SK-N-SH treated with all-trans-retinoic acid at 6 μM for 48 hours (cell line): ENCODE measurements at regions not wholly inside any gene's neighbourhood (a gene's known extent, or its start where the extent isn't known, plus 50 kb on each side); places are given as distances from the start of the nearest gene placed in this dataset.

Experiments
- ATAC-seq: fragments of 200-7000 bp; cut with Tn5 transposase; 3 replicates; pipeline ENCODE4 v1.9.1; 2020; ENCODE audit warnings: mild to moderate bottlenecking, moderate library complexity
- ARNTL ChIP-seq: fragments of 450-650 bp; formaldehyde crosslinking; IDR thresholded peaks from 2 replicates; pipeline ENCODE4 v1.5.0; 2020; ENCODE audit warnings: low read depth, mild to moderate bottlenecking, moderate library complexity, borderline replicate concordance
- BACH2 ChIP-seq: fragments of 250-450 bp; sonication (Bioruptor Pico); IDR thresholded peaks from 2 replicates; pipeline ENCODE4 v1.9.0; 2021; ENCODE audit warnings: mild to moderate bottlenecking, borderline replicate concordance
- CSDC2 ChIP-seq: fragments of 250-450 bp; sonication (Bioruptor Pico); IDR thresholded peaks from 2 replicates; pipeline ENCODE4 v1.5.0; 2020; ENCODE audit warnings: mild to moderate bottlenecking, moderate library complexity
- CSRNP3 ChIP-seq: fragments of 250-450 bp; sonication (Bioruptor Pico); IDR thresholded peaks from 2 replicates; pipeline ENCODE4 v1.5.1; 2021; ENCODE audit warnings: mild to moderate bottlenecking, moderate library complexity
- GLIS3 ChIP-seq: fragments of 250-450 bp; sonication (Bioruptor Pico); IDR thresholded peaks from 2 replicates; pipeline ENCODE4 v1.5.0; 2020; ENCODE audit warnings: mild to moderate bottlenecking, moderate library complexity
- ISL1 ChIP-seq: fragments of 250-450 bp; sonication (Bioruptor Pico); IDR thresholded peaks from 2 replicates; pipeline ENCODE4 v2.1.2; 2022; ENCODE audit warnings: mild to moderate bottlenecking, moderate library complexity
- OSR1 ChIP-seq: fragments of 250-450 bp; sonication (Bioruptor Pico); IDR thresholded peaks from 2 replicates; pipeline ENCODE4 v1.8.0; 2022; ENCODE audit warnings: moderate library complexity, mild to moderate bottlenecking, inconsistent platforms
- PATZ1 ChIP-seq: fragments of 250-450 bp; sonication (Bioruptor Pico); IDR thresholded peaks from 2 replicates; pipeline ENCODE4 v1.8.0; 2020; ENCODE audit warnings: mild to moderate bottlenecking, moderate library complexity, borderline replicate concordance
- PPARA ChIP-seq: fragments of 250-450 bp; sonication (Bioruptor Pico); IDR thresholded peaks from 2 replicates; pipeline ENCODE4 v1.5.0; 2020; ENCODE audit warnings: mild to moderate bottlenecking, borderline replicate concordance
- RARB ChIP-seq: fragments of 250-450 bp; sonication (Bioruptor Pico); IDR thresholded peaks from 2 replicates; pipeline ENCODE4 v1.8.0; 2021; ENCODE audit warnings: mild to moderate bottlenecking, moderate library complexity
- SNAI2 ChIP-seq: fragments of 250-450 bp; sonication (Bioruptor Pico); IDR thresholded peaks from 2 replicates; pipeline ENCODE4 v1.5.0; 2020; ENCODE audit warnings: mild to moderate bottlenecking, moderate library complexity
- TCF4 ChIP-seq: fragments of 250-450 bp; sonication (Bioruptor Pico); IDR thresholded peaks from 2 replicates; pipeline ENCODE4 v1.8.0; 2021; ENCODE audit warnings: mild to moderate bottlenecking, moderate library complexity, borderline replicate concordance
- TOX ChIP-seq: fragments of 250-450 bp; sonication (Bioruptor Pico); IDR thresholded peaks from 2 replicates; pipeline ENCODE4 v1.8.0; 2021; ENCODE audit warnings: mild to moderate bottlenecking, moderate library complexity, borderline replicate concordance
- ZC3H10 ChIP-seq: fragments of 250-450 bp; sonication (Bioruptor Pico); IDR thresholded peaks from 2 replicates; pipeline ENCODE4 v1.5.1; 2021; ENCODE audit warnings: mild to moderate bottlenecking, moderate library complexity
- ZFP3 ChIP-seq: fragments of 250-450 bp; sonication (Bioruptor Pico); IDR thresholded peaks from 2 replicates; pipeline ENCODE4 v1.5.0; 2020; ENCODE audit warnings: mild to moderate bottlenecking, moderate library complexity
- ZFP30 ChIP-seq: fragments of 450-650 bp; formaldehyde crosslinking; IDR thresholded peaks from 2 replicates; pipeline ENCODE4 v1.5.0; 2022; ENCODE audit warnings: mild to moderate bottlenecking, moderate library complexity
- ZNF565 ChIP-seq: fragments of 450-650 bp; formaldehyde crosslinking; conservative IDR thresholded peaks from 2 replicates; pipeline ENCODE4 v1.5.0; 2020; ENCODE audit warnings: low read depth, mild to moderate bottlenecking, moderate library complexity
- ZNF70 ChIP-seq: fragments of 450-650 bp; formaldehyde crosslinking; IDR thresholded peaks from 2 replicates; pipeline ENCODE4 v1.5.0; 2020; ENCODE audit warnings: mild to moderate bottlenecking, moderate library complexity
- ZNF8 ChIP-seq: fragments of 450-650 bp; formaldehyde crosslinking; IDR thresholded peaks from 2 replicates; pipeline ENCODE4 v1.5.0; 2020; ENCODE audit warnings: mild to moderate bottlenecking, moderate library complexity
- TF ChIP-seq, protein P1 (sequence below): fragments of 250-450 bp; sonication (Bioruptor Pico); IDR thresholded peaks from 2 replicates; pipeline ENCODE4 v1.8.0; 2021; ENCODE audit warnings: low read depth, mild to moderate bottlenecking, moderate library complexity, borderline replicate concordance
- TF ChIP-seq, protein P2 (sequence below): fragments of 250-450 bp; sonication (Bioruptor Pico); IDR thresholded peaks from 2 replicates; pipeline ENCODE4 v1.5.1; 2020; ENCODE audit warnings: low read depth, mild to moderate bottlenecking, moderate library complexity

DNA sequence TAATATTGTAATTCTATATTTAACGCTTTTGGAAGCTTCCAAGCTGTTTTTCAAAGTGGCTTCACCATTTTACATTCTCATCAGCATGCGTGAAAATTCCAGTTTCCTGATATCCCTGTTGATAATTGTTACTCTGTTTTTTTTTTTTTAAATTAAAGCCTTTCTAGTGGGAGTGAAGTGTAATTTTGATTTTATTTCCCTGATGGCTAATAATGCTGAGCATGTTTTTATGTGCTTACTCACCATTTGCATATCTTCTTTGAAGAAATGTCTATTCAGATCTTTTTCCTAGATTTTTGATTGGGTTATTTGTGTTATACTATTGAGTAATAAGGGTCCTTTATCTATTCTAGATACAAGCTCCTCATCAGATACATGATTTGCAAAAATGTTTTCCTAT lies 382.8 kb upstream of the HS6ST1 start:
- no peak for ATAC-seq
- no peak for TF ChIP-seq RARB
- no peak for TF ChIP-seq ZNF565 (CRISPR knock-in tag)
- no peak for TF ChIP-seq SNAI2 (CRISPR knock-in tag)
- no peak for TF ChIP-seq TCF4 (CRISPR knock-in tag)
- TF ChIP-seq, protein P1, sequence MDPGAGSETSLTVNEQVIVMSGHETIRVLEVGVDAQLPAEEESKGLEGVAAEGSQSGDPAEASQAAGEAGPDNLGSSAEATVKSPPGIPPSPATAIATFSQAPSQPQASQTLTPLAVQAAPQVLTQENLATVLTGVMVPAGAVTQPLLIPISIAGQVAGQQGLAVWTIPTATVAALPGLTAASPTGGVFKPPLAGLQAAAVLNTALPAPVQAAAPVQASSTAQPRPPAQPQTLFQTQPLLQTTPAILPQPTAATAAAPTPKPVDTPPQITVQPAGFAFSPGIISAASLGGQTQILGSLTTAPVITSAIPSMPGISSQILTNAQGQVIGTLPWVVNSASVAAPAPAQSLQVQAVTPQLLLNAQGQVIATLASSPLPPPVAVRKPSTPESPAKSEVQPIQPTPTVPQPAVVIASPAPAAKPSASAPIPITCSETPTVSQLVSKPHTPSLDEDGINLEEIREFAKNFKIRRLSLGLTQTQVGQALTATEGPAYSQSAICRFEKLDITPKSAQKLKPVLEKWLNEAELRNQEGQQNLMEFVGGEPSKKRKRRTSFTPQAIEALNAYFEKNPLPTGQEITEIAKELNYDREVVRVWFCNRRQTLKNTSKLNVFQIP (CRISPR knock-in tag) = no peak
- no peak for TF ChIP-seq ZNF8 (CRISPR knock-in tag)
- no peak for TF ChIP-seq PPARA
- TF ChIP-seq TOX = no peak
- TF ChIP-seq ARNTL = no peak
- TF ChIP-seq ZNF70 (CRISPR knock-in tag) = no peak
- no peak for TF ChIP-seq PATZ1 (CRISPR knock-in tag)
- no peak for TF ChIP-seq ISL1 (CRISPR knock-in tag)

DNA sequence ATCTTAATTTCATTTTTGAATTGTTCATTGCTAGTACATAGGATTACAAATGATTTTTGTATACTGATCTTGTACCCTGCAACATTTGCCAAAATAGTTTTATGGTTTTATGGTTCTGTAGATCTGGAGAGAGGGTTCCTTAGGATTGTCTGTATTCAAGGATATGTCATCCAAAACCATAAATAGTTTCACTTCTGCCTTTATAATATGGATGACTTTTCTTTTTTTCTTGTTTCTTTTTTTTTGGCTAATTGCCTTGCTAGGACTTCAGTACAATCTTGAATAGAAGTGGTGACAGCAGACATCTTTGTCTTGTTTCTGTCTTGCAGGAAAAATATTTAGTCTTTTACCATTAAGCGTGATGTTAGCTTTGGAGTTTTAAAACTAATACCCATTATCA lies 383.9 kb upstream of the HS6ST1 start:
- no peak for ATAC-seq
- TF ChIP-seq PPARA (no peak), ZNF565 (CRISPR knock-in tag) (no peak), GLIS3 (CRISPR knock-in tag) (no peak), OSR1 (CRISPR knock-in tag) (no peak), SNAI2 (CRISPR knock-in tag) (no peak), ZNF70 (CRISPR knock-in tag) (no peak), BACH2 (CRISPR knock-in tag) (no peak), CSRNP3 (CRISPR knock-in tag) (no peak), ZFP30 (CRISPR knock-in tag) (no peak), TOX (no peak), ZC3H10 (CRISPR knock-in tag) (no peak), TCF4 (CRISPR knock-in tag) (no peak)
- TF ChIP-seq, protein P1 (CRISPR knock-in tag) = no peak
- TF ChIP-seq, protein P2, sequence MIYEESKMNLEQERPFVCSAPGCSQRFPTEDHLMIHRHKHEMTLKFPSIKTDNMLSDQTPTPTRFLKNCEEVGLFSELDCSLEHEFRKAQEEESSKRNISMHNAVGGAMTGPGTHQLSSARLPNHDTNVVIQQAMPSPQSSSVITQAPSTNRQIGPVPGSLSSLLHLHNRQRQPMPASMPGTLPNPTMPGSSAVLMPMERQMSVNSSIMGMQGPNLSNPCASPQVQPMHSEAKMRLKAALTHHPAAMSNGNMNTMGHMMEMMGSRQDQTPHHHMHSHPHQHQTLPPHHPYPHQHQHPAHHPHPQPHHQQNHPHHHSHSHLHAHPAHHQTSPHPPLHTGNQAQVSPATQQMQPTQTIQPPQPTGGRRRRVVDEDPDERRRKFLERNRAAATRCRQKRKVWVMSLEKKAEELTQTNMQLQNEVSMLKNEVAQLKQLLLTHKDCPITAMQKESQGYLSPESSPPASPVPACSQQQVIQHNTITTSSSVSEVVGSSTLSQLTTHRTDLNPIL (CRISPR knock-in tag) = no peak

- no peak for TF ChIP-seq RARB
- TF ChIP-seq, protein P2 (CRISPR knock-in tag) = no peak
- TF ChIP-seq TCF4 (CRISPR knock-in tag) = no peak
- TF ChIP-seq BACH2 (CRISPR knock-in tag) = no peak
- no peak for TF ChIP-seq TOX
- no peak for TF ChIP-seq ZNF8 (CRISPR knock-in tag)
- no peak for TF ChIP-seq ZNF565 (CRISPR knock-in tag)
- TF ChIP-seq ZFP30 (CRISPR knock-in tag) = no peak
- no peak for TF ChIP-seq ARNTL
- TF ChIP-seq CSDC2 (CRISPR knock-in tag) = no peak
- TF ChIP-seq, protein P1 (CRISPR knock-in tag) = no peak
- no peak for TF ChIP-seq ISL1 (CRISPR knock-in tag)
- TF ChIP-seq ZFP3 = no peak
- TF ChIP-seq, all 23 proteins: peak for 0
- no peak for ATAC-seq
Observed at GRCh38 chr2:128708106-128708816, 389.6 kb upstream of the HS6ST1 start.
